ENCODE measurements at regions not wholly inside any gene's neighbourhood (a gene's known extent, or its start where the extent isn't known, plus 50 kb on each side); places are given as distances from the start of the nearest gene placed in this dataset.

DNA sequence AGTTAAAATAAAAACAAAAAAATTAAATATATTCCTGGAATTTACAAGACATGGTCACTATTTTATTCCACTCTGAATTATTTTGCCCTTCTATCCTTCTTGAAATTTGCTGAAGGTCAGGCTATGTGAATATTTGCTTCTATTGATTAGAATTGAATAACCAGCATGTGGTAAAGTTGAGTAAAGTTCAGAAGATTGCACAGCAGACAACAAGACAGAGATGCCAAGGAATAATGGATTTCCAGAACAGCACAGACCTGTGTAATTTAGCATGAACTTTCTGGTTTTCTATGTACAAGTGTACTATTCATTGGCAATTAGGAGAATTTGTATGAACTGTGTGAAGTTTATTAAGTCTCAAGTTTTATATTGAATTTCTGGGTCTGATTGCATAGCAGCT lies 352.4 kb downstream of the TBC1D32 start:
- TF ChIP-seq POLR2A (IDR thresholded peaks at IDR 0.05) (no peak), CTCF (IDR thresholded peaks at IDR 0.05) (no peak)

All from Peyer's patch (tissue), 4 donors.